Retinal pigment epithelial cell (primary cell): ENCODE measurements at regions not wholly inside any gene's neighbourhood (a gene's known extent, or its start where the extent isn't known, plus 50 kb on each side); places are given as distances from the start of the nearest gene placed in this dataset.

Experiments
- DNase-seq: peaks from one replicate; pipeline ENCODE4 v3.0.0-alpha.2; 2010; ENCODE audit warnings: low read depth
- H3K4me3 ChIP-seq: 2 replicates; pipeline ENCODE4 v1.5.1; 2011; ENCODE audit warnings: mild to moderate bottlenecking, low read length, control low read depth, moderate library complexity
- CTCF ChIP-seq: conservative IDR thresholded peaks from 2 replicates; pipeline ENCODE4 v1.5.1; 2011; ENCODE audit warnings: low read depth, low read length, control low read depth, inconsistent platforms

DNA sequence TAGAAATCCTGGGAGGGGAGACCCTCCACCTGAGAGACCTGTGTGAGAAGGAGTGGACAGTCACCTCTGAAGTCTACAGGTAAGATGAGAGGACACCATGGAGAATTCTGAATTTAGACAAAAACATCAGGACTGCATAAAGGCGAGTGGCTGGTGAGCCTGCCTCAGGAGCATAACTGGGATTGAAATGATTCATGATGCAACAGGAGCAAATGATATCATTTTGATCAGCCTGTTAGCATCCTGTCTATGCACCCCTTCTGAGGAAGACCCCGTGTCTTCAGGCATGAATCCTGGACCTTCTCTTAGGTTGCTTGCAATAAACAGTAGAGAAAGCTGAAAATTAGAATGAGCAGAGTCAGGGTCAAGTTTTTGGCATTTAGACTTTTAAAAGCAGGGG is 245.8 kb downstream of the ETAA1 start:
- no peak for TF ChIP-seq CTCF
- no peak for DNase-seq
- no peak overlapping the region for H3K4me3 ChIP-seq

DNA sequence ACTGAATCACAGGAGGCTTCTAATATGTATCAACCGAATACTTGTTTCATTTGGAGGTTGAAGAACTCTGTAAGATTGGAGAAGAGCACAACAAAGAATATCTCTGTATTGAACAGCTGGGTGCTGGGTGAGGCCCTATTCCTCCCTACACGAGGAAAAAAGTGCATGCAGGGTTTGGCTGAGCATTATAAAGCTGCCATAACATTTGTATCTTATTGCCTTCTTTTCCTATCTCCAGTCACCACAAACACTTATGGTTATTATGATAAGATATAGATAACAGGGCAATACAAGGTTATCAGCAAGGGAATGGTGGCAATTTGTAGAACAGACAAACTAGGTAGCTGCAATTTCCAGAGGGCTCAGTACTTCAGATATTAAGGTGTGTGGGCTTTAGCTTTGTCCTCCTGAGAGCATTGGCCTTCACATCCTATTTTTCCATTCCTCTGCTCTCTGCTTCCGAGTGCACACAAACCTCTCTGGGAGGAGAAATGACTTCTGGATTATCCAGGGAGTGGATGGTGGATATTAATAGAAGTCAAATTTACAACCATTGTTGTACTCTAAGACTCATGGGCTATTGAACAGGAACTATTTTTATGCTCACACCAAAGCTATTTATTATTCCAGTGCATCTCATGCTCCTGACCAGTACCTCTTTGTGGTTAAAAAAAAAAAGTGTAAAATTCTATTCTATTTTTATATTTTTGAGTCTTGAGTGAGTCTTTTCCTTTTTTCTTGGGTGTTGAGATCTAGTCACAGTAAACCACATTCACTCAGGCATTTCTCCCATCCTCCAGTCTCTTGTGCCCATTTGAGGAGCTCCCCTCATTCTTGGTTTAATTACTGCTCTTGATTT is 248.4 kb downstream of the ETAA1 start:
- TF ChIP-seq CTCF = no peak
- DNase-seq = no peak
- H3K4me3 ChIP-seq = no peak overlapping the region

DNA sequence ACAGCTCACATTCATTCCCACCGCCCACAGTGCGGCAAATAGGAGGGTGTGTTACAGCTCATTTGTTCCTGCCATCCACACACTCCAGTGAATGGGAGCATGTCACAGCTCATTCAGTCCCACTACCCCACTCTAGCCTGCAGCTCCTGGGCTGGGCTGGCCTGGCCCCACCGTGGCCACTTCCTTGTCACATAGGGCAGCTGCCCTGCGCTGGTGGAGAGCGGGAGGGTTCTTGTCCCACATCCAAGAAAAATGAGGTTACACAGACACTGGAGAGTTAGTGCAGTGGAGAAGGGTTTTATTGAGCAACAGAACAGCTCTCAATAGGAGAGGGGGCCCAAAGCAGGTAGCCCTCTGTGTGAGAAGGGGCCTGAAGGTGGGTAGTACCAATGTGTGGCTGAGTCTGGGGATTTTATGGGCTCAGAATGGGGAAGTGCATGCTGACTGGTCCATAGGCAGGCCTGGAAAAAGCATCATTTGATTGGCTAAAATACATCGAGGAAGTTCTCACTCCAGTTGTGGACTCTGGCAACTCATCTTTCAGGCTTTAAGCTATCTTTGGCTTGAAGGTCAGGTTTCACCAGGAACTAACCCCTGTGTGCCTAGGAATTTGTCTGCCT is 249.7 kb downstream of the ETAA1 start:
- no peak for TF ChIP-seq CTCF
- DNase-seq = no peak
- no peak overlapping the region for H3K4me3 ChIP-seq

DNA sequence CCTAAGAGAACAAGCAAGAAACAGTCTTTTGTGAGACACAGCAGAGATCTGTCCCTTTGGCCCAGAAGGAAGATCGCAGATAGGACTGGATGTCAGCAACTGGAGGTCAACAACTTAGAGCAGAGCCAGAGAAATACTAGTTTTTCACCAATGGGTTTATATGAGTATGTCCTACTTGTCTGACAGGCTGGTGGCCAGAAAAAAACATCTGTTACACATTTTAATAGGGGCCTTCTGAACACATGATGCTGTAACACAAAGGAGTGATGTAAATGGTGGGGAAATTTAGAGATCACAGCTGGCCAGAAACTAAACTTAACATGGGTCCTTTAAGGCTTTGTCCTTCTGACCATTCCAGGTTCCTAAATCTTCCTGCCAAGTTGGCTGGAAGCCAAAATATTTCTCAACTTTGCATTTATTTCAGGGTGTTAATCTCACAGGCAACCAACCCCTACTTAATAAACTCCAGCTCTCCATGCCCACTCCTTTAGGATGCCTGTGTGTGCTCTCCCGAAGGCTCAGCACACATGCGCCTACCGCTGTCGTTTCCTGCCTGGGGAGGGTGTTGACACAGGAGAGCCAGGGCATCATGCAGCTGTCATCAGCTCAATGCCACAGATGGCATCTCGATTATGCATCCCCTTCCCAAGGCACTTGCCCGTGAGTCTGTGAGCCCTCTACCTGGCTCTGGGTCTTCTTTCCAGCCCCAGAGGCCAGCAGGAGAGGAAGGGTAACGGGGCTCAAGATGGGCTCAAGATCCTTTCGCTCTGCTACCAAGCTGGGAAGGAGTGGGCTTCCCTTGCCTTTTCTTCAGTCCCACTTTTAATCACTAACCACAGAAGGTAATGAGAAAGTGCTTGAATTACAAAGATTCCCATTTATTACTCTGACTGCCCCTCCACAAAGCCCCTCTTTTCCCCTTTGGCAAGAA is 252.5 kb downstream of the ETAA1 start:
- no peak overlapping the region for H3K4me3 ChIP-seq
- TF ChIP-seq CTCF = no peak
- peak; percentile 51 for DNase-seq

DNA sequence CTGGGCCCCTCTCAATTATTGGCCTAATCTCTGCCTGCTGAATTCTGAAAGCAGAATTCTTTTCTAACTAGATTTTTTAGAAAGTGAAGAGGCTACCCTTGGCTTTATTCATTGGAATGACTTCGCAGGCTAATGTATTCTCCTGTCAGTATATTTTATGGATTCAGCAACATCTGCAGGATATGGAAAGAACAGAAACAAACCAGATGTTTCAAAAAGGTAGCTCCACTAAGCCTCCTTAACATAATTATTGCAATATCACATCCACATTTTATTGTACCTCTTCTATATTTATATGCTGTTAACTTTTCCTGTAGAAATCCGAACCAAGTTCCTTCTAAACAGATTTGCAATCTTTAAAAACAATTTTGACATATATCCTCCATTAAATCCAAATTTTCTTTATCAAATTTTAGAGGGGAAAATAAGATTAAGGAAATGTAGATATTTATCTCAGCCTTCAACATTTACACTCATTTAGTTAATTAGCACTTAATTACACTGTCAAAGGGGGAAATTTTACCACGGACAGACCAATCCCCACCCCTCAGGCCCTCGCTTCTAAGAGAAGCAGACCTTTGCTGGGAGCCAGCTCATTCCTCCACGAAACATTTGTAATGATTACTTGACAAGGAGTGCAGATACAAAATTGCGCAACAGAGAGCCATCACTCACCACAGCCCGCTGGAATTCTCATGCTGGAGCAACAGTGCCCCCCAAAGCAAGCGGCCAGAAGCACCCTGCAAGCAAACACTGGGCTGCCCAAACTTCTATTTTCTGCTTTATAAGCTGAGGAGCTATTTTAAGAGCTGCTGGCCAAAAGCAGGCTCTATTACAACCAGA is 253.4 kb downstream of the ETAA1 start:
- no peak overlapping the region for H3K4me3 ChIP-seq
- TF ChIP-seq CTCF = peak; percentile 79
- peak; percentile 65 for DNase-seq

DNA sequence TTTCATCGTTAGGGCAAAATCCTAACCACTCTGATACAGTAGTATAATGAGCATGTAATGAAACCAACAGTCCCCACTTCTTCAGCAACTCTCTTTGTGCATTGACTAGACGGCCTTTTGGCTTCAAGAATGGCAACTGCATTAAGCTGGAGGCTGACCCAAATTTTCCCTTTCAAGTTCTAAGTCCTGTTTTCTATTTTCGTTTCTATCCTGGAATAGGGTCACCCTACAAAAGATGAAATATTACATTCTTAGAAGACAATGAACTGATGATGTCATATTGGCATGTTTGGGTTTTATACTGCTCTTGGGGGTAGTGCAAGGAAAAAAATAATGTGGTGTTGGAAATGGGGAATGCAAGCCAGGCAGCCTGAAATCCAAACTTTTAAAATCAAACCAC is 254.4 kb downstream of the ETAA1 start:
- H3K4me3 ChIP-seq = no peak overlapping the region
- no peak for TF ChIP-seq CTCF
- no peak for DNase-seq
